ENCODE measurements at regions not wholly inside any gene's neighbourhood (a gene's known extent, or its start where the extent isn't known, plus 50 kb on each side); places are given as distances from the start of the nearest gene placed in this dataset.
A peak's percentile ranks its signal among the peaks of the same experiment; 100 is the strongest.

- DNase-seq = no peak
Observed at GRCh38 chr4:17286752-17287460, 225.0 kb downstream of the QDPR start.

DNA sequence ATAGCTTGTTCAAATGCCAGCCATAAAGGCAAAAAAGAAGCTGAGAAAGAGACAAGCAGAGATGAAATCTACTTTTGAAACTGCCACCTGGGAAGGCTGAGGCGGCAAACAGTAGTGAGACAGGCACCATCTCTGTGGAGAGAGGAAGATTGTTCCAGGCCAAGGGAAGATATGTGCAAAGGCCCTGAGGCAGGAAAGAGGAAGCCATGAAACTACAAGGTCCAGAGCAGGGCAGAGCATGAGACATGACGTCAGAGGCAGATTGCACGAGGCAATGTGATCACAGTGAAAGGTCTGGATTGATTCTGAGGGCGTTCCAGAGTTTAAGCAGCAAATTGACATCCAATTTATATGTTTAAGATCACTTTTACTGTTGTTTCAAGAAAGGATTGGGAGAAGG is 226.1 kb downstream of the QDPR start:
- no peak for DNase-seq

DNA sequence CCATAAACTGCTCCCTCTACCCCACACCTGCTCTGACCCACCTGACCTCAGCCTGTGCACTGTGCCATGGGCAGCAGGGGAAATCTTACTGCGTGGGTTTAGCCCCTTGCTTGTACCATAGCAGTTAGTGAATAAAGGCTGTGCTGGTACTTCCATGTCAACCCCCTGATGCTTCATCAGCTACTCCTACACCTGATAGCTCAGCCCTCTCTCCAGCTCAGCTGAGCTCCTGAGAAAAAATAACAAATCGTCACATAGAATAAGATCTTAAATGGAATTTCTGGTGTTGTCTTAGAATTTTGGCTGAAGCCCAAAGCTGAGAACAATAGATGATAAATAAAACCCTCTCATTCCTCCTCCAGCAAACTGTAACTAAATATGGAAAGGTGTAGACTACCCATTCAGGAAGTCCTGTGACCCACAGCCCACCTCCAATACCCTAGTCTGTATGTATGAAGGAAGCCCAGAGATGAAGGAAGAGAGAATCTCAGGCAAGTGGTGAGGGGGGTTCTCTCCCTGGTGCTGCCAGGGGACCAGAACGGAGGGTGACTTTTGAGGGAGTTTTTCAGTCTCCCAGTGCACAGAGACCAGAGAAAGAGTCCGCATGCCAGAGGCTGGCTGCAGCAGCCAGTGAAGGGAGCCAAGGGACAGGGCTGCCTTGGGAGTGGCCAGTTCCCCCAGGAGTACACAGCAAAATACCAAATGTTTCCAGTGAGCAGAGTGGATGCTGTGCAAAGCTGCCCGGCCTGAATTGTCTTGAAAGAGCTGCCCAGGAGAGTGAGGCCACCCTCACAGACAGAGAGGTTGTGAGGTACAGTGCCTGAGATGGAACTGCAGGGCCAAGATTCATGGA is 227.3 kb downstream of the QDPR start:
- no peak for DNase-seq

- DNase-seq = no peak
Observed at GRCh38 chr4:17283832-17284231, 228.1 kb downstream of the QDPR start.

DNA sequence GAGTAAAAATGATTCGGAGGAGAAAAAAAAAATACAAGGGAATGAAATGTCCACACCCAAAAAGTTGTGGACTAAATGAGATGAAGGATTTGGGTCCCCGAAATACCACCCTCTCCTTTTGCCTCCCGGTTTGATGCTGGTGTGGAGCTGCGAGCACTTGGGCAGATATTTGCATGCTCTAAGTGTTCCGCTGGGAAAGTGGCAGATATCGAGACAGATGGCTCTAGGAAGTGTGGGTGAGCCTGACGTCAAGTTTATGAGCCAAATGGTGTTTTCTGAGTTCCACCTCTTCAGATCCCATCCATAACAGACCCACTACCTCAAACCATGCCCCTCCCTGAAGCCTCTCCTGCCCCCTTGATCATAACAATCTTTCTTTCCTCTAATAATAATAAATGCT is 228.6 kb downstream of the QDPR start:
- no peak for DNase-seq

DNA sequence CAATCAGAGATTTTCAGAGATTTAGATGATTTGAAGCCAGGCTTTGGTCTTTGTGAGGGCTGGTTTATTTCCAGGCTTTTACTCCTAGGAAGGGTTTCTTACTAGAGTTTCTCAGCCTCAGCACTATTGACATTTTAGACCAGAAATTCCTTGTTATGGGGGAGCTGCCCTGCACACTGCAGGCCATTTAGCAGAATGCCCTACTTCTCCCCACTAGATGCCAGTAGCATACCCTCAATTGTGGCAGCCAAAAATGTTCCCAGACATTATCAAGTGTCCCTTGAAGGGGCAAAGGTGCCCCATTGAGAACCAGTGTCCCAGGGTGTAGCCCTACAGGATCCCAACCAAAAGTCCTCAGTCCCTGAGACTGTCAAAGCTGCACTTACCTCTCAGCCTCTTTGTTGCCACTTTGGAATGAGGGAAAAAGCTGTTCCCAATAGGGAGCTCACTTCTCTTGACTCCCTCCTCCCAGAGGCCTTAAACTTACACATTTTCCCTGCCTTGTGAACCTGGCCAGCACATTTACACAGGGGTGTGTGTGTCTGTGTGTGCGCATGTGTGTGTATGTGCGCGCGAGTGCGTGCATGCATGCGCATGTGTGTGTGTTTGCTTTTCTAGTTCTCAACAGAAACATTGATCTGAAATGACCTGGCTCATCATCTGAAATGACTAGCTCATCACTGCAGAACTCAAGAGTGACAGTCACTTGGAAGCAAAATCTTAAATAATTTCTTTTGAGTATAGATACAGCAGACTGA is 231.4 kb downstream of the QDPR start:
- no peak for DNase-seq

DNA sequence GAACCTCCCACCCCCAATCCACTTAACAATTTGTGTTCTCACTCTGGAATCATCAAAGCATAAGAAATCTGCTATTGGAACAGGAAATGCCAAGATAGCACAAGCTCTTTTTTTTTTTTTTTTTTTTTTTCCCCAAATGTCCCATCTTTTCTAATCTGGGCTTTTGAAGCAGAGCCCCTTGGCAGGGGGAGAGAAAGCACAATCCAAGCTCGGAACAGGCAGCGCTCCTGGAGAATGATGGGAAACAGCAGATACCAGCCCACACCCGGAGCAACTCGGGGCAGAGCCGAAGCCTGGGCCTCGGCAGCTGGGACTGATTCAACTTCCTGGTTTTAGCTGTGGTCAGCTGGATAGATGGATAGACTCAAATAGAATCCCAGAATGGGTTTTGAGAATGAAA is 235.1 kb downstream of the QDPR start:
- DNase-seq = no peak

DNA sequence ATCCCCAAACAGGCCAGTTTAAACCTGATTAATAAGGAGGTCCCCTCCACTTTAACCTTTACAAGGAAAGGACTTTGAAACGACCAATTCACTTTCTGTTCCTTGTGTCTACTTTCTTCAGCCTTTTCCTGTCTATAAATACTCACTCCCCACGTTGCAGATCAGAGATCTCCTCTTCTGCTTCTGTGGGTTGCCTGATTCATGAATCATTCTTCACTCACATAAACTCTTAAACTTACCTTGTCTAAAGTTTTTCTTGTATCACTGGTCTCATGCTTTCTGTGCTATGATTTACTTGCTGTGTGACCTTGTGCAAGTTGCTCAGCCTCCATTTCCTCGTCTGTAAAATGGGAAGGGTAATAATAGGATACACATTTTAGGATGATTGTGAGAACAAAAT is 236.1 kb downstream of the QDPR start:
- DNase-seq = no peak

DNA sequence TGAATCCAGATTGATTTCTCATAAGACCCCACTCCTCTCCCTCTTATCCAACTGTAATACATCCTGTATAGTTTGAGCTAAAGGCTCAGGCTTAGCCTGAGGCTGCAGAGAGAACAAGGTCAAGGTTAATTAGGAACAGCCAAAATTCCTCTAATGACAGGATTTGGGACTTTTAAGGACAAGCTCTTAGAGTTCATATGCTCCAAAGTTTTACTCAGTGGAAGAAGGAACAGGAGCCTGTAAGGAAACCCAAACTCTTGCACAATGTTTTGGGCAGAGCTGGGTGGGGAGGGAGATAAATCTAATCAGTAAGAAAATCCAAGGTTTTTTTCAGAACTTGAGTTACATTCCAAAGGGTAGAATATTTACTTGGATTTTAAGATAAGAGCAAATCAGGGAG is 238.8 kb downstream of the QDPR start:
- DNase-seq = no peak

- DNase-seq = peak; percentile 32
Observed at GRCh38 chr4:17272154-17272553, 239.7 kb downstream of the QDPR start.

- no peak for DNase-seq
Observed at GRCh38 chr4:17265653-17266052, 246.2 kb downstream of the QDPR start.

- no peak for DNase-seq
Observed at GRCh38 chr4:17265139-17265538, 246.8 kb downstream of the QDPR start.

DNA sequence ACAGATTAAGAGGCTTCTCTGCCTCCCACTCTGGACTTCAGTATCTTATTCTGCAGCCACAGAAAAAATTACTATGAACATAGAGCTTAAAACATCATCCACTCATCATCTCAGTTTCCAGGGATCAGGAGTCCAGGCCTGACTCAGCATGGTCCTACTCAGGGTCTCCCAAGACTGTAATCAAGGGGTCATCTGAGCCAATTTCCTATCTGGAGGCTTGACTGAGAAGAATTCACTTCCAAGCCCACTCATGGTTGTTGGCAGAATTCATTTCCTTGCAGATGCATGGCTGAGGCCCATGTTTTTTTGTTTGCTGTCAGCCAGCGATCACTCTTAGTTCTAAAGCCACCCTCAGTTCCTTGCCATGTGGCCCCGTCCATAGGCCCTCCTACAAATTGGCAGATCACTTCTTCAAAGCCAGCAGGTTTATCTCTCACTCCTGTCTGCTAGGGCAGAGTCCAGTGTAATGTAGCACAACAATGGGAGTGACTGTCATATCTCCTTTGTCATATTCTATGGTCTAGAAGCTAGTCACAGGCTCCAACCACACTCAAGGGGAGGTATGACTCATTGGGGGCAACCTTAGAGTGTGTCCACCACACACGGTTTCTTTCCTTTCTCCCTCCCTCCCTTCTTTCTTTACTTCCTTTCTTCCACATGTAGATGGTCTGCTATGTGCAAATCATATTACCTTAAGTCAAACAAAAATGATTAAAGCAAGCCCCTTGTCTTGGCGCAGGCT is 251.6 kb downstream of the QDPR start:
- no peak for DNase-seq

GRCh38 chr4:17258106-17258505 is 253.8 kb downstream of the QDPR start:
- no peak for DNase-seq

DNA sequence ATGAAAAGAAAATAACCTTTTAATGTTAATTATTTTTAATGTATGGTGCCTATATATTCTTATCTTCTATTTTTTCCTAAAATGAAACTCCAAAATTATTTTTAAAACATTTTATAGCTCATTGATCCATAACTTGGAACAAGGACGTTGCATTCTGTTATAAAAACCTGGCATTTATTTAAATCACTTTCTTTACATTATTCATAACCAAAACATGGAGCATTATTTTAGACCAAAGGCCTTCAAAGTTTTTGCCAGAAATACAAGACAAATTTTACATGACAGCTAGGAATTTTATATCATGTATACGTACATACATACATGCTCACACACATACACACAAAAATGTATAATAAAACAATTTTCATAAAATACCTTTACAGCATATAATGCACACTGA is 259.8 kb downstream of the QDPR start:
- DNase-seq = no peak

DNA sequence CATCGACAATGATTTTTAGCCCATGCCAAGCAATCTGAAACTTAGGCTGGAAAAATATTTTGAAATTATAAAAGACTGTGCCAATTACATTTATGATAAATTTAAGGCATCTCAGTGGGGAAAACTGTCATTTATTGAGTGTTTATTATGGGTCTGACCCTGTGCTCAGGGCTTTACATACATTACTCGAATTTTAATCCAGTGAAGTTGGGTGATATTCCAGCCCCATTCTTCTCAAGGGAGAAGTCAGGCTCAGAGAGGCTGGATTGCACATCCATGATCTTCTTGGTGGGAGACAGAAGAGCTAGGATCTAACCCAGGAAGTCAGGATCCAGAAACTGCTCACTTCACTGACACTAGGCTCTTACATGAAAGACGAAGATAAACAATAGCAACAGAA is 260.8 kb downstream of the QDPR start:
- no peak for DNase-seq

- no peak for DNase-seq
Observed at GRCh38 chr4:17250591-17250990, 261.3 kb downstream of the QDPR start.

GRCh38 chr4:17246656-17247055 is 265.2 kb downstream of the QDPR start:
- DNase-seq = no peak

- no peak for DNase-seq
Observed at GRCh38 chr4:17241835-17242234, 270.1 kb downstream of the QDPR start.

- DNase-seq = no peak
Observed at GRCh38 chr4:17238633-17239032, 273.3 kb downstream of the QDPR start.

DNA sequence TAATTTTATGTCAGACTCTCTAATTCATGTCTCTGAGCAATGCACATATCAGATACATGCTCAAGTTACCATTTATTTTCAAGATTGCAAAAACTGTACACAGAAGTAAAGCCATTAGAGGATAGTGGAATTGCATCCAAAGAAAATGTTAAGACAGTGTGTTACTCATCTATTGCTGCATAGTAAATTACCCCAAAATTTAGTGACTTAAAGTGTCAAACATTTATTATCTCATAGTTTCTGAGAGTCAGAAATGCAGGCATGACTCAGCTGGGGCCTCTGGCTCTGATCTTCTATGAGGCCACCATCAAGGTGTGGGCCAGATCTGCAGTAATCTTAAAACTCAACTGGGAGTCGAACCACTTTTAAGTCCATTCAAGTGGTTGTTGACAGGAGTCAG is 275.2 kb downstream of the QDPR start:
- no peak for DNase-seq

DNA sequence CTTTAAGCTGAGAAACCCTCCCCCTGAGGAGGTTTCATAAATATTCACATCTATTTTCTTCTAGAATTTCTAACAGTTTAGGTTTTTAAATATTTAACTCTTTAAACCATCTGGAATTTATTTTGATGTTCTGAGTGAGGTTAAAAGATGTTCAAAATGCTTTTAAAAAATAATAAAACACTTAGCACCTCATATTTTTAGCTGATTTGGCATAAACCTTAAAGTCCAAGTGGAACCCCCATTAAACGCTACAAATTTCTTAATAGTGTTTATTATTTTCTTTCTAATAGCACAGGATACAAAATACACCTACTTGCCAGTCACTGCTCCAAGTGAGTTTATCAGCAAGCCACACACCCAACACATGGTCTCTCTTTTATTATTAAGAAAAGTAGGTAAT is 277.2 kb downstream of the QDPR start:
- DNase-seq = no peak
